Neural crest cell (in vitro differentiated cells): ENCODE measurements at regions not wholly inside any gene's neighbourhood (a gene's known extent, or its start where the extent isn't known, plus 50 kb on each side); places are given as distances from the start of the nearest gene placed in this dataset.

ENCODE experiments used
- DNase-seq: peaks from one replicate; pipeline ENCODE4 v3.0.0; 2021; ENCODE audit warnings: low read depth, mixed read lengths, low spot score
- H3K27ac Mint-ChIP-seq: one replicate; pipeline ENCODE4 v1.8.0; 2021; ENCODE audit warnings: mild to moderate bottlenecking, mixed read lengths; ENCODE audit not compliant: unreplicated experiment
- H3K27me3 Mint-ChIP-seq: 2 replicates; pipeline ENCODE4 v1.8.0; 2021; ENCODE audit warnings: low read depth, mild to moderate bottlenecking, mixed read lengths
- H3K36me3 Mint-ChIP-seq: 2 replicates; pipeline ENCODE4 v1.8.0; 2021; ENCODE audit warnings: low read depth, mild to moderate bottlenecking, mixed read lengths
- H3K4me1 Mint-ChIP-seq: 2 replicates; pipeline ENCODE4 v1.8.0; 2021; ENCODE audit warnings: mixed read lengths
- H3K4me3 Mint-ChIP-seq: one replicate; pipeline ENCODE4 v1.8.0; 2021; ENCODE audit warnings: mild to moderate bottlenecking, mixed read lengths
- H3K9me3 Mint-ChIP-seq: 2 replicates; pipeline ENCODE4 v1.8.0; 2021; ENCODE audit warnings: mixed read lengths
- TF ChIP-seq, protein P1 (sequence below): fragments of 200-600 bp; sonication (generic); conservative IDR thresholded peaks from 2 replicates; pipeline ENCODE4 v1.5.0; 2021; ENCODE audit warnings: antibody characterized with exemption, mild to moderate bottlenecking

- no peaks in the 10 kb centered on the region for H3K36me3 Mint-ChIP-seq
- no peaks in the 10 kb centered on the region for H3K4me1 Mint-ChIP-seq
- H3K27ac Mint-ChIP-seq, result no peak overlapping the region
- H3K27me3 Mint-ChIP-seq, result peaks cover 26% of the 10 kb centered on the region
- peaks cover 7% of the 10 kb centered on the region for H3K9me3 Mint-ChIP-seq
- TF ChIP-seq, protein P1, sequence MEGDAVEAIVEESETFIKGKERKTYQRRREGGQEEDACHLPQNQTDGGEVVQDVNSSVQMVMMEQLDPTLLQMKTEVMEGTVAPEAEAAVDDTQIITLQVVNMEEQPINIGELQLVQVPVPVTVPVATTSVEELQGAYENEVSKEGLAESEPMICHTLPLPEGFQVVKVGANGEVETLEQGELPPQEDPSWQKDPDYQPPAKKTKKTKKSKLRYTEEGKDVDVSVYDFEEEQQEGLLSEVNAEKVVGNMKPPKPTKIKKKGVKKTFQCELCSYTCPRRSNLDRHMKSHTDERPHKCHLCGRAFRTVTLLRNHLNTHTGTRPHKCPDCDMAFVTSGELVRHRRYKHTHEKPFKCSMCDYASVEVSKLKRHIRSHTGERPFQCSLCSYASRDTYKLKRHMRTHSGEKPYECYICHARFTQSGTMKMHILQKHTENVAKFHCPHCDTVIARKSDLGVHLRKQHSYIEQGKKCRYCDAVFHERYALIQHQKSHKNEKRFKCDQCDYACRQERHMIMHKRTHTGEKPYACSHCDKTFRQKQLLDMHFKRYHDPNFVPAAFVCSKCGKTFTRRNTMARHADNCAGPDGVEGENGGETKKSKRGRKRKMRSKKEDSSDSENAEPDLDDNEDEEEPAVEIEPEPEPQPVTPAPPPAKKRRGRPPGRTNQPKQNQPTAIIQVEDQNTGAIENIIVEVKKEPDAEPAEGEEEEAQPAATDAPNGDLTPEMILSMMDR, result no peak
- no peak for DNase-seq
- H3K4me3 Mint-ChIP-seq, result no peak overlapping the region
These were observed 394.5 kb downstream of the MFSD1 start for GRCh38 chr3:159196359-159196758.

- Mint-ChIP-seq H3K9me3 (peaks cover 2% of the 10 kb centered on the region), H3K4me3 (no peak overlapping the region), H3K4me1 (no peaks in the 10 kb centered on the region), H3K27ac (no peak overlapping the region), H3K36me3 (no peaks in the 10 kb centered on the region), H3K27me3 (peaks cover 17% of the 10 kb centered on the region)
- DNase-seq, result no peak
- TF ChIP-seq, protein P1, result no peak
These were observed 398.3 kb downstream of the MFSD1 start for GRCh38 chr3:159200176-159200575.

GRCh38 chr3:159208050-159208449 lies 406.2 kb downstream of the MFSD1 start:
- Mint-ChIP-seq H3K4me1 (peaks cover 10% of the 10 kb centered on the region), H3K9me3 (peaks cover 8% of the 10 kb centered on the region), H3K4me3 (no peak overlapping the region), H3K36me3 (peaks cover 3% of the 10 kb centered on the region), H3K27ac (no peak overlapping the region), H3K27me3 (peaks cover 5% of the 10 kb centered on the region)
- DNase-seq, result no peak
- TF ChIP-seq, protein P1, result no peak

DNA sequence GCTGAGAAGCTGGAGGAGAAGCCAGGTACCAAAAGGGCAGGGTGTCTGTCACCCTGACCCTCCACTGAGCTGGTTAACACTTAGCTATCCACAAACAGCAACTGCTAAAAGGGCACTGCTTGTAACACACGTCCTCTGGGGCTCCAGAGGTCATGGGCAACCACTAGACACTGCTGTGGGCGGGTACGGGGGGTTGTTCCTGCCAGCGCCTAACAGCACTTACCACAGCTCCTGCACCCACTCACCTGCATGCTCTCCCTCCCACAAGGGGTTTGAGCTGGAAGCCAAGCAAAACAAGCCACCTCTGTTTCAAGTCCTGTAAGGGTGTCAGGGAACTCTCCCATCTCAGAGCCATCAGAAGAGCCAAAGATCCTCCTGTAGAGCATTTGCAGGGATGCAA lies 407.6 kb downstream of the MFSD1 start:
- Mint-ChIP-seq H3K36me3 (peaks cover 3% of the 10 kb centered on the region), H3K27ac (no peak overlapping the region), H3K27me3 (peaks cover 5% of the 10 kb centered on the region), H3K9me3 (peaks cover 8% of the 10 kb centered on the region), H3K4me1 (peaks cover 10% of the 10 kb centered on the region), H3K4me3 (no peak overlapping the region)
- TF ChIP-seq, protein P1, result no peak
- DNase-seq, result no peak

GRCh38 chr3:159210336-159210735 lies 408.5 kb downstream of the MFSD1 start:
- peaks cover 3% of the 10 kb centered on the region for H3K27me3 Mint-ChIP-seq
- H3K9me3 Mint-ChIP-seq, result peaks cover 8% of the 10 kb centered on the region
- peaks cover 10% of the 10 kb centered on the region for H3K4me1 Mint-ChIP-seq
- H3K36me3 Mint-ChIP-seq, result peaks cover 3% of the 10 kb centered on the region
- no peak overlapping the region for H3K27ac Mint-ChIP-seq
- DNase-seq, result no peak
- TF ChIP-seq, protein P1, result no peak
- H3K4me3 Mint-ChIP-seq, result no peak overlapping the region

DNA sequence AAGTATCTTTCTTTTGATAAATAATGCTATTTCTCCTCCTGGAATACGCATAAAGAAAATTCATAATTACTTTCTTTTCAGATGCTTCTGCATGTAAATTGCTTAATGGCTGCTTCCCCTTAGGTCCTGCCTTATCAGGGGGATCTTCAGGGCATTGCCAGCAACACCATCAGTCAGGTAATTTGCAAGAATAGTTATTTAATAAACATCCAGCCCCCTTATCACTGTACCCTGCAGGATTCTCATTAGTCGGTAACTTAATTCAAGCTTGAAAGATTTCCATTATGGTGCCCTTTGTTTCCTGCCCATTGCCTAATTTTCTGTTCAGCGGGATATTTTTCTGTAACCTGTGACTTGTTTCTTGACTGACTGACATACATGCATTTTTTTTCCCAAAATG lies 414.5 kb downstream of the MFSD1 start:
- DNase-seq, result no peak
- Mint-ChIP-seq H3K4me1 (no peaks in the 10 kb centered on the region), H3K27ac (no peak overlapping the region), H3K4me3 (no peak overlapping the region), H3K36me3 (no peaks in the 10 kb centered on the region), H3K27me3 (peaks cover 6% of the 10 kb centered on the region), H3K9me3 (no peaks in the 10 kb centered on the region)
- TF ChIP-seq, protein P1, result no peak
